Suppressor macrophage (primary cell): ENCODE measurements at regions not wholly inside any gene's neighbourhood (a gene's known extent, or its start where the extent isn't known, plus 50 kb on each side); places are given as distances from the start of the nearest gene placed in this dataset.
"Not testable (repeated sequence)": the region's sequence is repeated elsewhere in the genome, so short reads cannot be mapped to it uniquely, and the experiment has no call there.

Source experiments
- DNase-seq, 4 experiments: peaks; one replicate each; pipeline ENCODE4 v3.0.0-alpha.2; 2020 to 2022

DNA sequence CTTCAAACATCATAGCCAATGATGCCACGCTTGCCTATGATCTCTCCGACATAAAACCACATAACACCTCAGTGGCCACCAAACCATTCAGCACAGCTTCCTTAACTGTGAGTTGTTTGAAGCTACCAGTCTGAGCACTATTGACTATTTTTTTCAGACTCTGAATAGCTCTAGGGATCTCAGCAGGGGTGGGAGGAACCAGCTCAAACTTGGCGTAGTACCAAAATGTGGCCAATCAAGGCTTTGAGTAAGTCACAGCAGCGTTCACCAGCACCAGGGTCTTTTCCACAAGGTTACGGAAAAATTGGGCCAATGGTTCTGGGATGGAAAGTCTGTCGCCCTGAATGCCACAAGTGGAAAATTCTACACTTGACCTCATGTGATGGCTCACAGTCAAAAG is 70.6 kb downstream of the SMPDL3A start:
- DNase-seq = no peak

DNA sequence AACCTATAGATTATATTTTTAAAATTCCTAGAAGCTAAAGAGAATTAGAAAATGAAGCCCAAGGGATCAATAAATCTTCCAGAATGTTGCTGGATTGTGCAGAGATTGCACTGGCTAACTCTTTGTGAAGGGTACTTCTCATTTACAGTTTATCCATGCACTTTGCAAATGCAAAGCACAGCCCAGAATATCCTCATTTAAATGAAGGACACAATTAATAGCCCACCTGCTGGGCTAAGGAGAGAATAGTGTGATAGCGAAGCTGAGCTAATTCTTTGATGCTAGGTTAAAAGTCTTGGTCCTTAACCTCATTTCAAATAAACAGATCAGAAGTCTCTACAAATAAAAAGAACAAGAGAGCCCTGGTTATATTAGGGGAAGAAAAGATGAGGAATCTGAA is 72.5 kb downstream of the SMPDL3A start:
- DNase-seq = no peak

DNA sequence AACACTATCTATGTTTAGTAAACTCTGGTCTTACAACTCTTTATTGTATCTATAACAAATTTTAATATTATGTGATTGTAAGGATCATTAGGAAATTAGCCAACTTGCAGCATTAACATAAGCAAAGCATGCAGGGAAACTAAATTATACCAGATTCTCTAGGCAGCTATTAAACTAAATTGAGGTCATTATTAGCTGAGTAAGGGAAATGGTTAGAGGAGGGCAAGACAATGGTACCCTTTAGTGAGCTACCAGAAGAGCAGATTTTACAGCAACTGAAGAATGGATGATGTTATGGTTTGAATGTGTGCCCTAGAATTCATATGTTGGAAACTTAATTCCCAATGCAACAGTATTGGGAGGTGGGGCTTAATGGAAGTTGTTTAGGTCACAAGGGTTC is 79.1 kb downstream of the SMPDL3A start:
- no peak for DNase-seq

DNA sequence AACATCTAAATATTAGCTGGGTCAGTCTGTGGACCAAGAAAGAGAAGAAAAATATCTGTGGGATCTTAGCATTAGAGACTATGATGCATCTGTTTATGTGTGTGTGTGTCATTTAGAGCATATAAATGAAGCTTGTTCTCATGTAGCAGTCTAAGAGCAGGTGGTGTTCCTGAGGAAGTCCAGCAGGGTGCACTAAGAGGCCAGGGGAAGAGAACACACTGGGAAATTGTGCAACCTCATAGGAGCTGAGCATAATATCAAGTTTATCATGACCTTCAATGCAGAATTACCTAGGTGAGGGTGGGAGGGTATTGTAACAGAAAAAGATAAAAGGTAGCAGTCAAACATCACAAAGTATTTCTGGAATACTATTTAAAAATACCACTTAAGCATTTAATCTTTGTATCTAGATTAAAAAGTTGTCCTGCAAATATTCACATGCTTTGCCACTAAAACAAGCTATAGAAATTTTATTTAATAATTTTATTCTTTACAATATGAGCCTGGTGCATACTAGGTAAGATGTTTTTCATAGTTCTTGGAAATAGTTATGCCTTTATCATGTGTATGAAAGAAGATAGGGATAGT is 80.5 kb downstream of the SMPDL3A start:
- DNase-seq = peak; percentile 11 to 53 (median 51)

DNA sequence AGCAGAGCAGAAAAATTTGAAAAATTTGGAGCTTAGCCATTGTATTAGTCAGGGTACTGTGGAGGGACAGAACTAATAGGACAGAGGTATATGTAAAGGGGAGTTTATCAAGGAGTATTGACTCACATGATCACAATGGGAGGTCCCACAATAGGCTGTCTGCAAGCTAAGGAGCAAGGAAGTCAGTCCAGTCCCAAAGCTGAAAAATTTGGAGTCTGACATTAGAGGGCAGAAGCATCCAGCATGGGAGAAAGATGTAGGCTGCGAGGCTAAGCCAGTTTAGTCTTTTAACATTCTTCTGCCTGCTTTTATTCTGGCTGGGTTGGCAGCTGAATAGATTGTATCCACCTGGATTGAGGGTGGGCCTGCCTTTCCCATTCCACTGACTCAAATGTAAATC is 82.0 kb downstream of the SMPDL3A start:
- no peak for DNase-seq

DNA sequence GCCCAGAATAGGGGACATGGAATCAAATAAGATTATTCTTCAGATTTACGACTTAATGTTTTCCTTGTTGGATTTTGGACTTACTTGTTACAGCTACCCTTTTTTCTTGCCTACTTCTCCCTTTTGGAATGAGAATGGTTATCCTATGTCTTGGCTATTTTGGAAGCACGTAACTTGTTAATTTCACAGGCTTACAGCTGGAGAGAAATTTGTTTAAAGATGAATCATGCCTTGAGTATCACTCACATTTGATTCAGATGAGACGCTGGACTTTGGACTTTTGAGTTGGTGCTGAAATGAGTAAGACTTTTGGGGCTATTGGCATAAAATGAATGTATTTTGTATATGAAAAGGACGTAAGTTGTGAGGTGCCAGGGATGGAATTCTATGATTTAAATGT is 83.3 kb downstream of the SMPDL3A start:
- DNase-seq = no peak

DNA sequence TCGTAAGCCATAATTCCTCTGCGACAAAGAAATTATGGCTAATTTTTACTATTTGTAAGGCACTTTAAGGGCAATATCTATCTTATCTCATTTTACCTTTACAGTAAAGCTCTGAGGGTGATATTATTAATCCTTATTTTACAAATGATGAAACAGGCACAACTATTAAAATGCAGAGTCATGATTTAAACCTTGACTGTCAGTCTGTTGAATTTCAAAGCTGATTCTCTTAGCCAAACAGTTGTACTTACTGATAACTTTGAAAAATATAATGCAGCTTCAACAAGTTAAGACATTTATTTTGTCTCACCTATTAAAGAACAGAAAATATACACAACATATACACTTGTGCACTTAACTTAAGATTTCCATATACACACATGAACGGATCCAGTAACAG is 88.2 kb downstream of the SMPDL3A start:
- no peak for DNase-seq

DNA sequence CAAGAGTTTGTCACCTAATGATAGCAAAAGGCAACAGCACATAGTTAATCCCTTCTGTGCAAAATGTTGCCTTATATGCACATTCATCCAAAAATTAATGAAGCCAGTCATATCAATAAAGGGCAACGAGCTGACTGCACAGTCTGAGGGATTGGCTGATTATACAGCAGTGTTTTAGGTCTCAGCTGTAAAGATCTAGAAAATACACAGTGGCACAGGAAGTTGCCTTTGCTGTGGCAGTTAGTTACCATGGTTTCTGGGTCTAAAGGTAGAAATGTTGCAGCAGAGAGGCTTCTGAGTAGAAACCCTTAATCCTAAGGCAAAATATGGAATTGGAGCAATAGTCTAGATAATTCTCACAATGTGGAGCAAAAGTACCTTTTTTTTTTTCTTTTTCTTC is 89.7 kb downstream of the SMPDL3A start:
- no peak for DNase-seq

DNA sequence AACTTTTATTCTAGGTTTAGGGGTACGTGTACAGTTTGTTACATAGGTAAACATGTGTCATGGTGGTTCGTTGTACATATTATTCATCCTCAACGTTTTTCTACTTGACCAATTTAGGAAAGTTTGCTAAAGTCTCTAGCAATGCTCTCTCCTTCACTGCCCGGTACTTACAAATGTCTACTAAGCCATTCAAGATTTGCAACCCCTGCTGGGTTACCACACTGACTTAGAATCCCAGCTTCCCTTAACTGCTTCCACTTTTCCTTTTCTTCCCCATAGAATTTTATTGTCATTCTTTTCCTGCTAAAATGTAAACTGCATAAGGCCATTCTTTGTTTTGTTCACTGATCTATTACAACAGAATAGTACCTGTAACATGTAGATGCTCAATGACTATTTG is 97.4 kb downstream of the SMPDL3A start:
- DNase-seq = no peak

DNA sequence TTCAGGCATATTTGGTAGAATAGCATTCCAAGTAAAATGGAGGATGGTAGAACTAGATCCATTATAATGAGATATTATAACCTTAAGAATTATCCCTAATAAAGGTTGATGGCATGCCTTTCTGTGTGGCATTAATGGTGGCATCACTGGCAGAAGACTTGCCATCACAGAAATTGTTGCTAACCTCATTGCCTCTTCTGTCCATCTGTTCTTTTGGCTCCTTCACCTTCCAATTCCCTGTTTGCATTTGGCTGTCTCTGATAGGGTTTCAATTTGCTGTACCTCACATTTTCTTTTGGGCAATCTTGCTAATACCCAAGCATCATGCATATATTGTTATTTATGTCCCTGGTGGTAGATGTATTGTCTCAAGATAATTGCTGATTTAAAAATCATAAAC is 98.9 kb downstream of the SMPDL3A start:
- DNase-seq = no peak

DNA sequence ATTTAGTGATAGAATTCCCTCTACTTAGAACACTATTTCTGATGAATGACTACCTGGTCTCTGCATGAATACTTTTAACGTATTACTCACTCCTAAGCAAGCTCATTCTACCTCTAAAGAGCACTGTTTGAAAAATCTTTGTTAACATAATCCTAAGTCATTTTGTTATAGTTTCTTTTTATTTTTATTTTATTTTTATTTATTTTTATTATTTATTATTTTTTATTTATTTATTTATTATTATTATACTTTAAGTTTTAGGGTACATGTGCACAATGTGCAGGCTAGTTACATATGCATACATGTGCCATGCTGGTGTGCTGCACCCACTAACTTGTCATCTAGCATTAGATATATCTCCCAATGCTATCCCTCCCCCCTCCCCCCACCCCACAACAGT is 99.6 kb downstream of the SMPDL3A start:
- not testable (repeated sequence) for DNase-seq

DNA sequence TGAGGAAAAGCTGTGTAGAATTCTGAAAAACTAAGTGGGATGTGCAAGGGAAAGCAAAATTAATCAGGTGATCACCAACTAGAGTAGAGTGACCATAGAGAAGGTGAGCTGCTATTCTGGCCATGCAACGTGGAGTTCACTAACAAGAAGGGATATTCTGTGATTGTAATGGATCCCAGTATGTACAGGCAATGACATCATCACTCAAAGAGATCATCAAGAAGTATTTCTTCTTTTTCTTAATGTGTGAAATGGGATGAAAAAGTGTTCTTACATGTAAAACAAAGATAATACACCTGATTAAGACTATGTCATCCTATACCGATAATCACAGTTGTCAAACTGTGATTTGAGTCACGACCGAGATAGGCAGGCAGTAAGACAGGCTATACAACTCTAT is 101.2 kb downstream of the SMPDL3A start:
- no peak for DNase-seq

DNA sequence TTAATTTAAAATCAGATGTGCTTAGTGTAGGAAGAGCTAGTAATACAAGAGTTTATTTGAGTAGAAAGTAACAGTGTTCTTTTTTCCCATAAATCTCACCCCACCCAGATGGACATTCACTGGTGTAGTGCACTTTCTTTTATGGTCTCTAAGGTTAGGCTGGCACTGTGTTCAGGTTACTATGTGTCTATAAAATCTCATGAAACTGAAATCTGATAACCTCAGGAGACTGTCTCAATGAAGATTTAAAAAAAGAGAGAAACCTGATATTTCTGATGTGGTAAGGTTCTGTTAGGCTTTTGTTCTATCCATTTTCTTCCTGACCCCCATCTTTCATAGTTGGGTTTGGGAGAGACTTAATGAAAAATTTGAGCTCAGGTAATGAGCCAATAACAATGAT is 101.2 kb upstream of the CLVS2 start:
- no peak for DNase-seq

DNA sequence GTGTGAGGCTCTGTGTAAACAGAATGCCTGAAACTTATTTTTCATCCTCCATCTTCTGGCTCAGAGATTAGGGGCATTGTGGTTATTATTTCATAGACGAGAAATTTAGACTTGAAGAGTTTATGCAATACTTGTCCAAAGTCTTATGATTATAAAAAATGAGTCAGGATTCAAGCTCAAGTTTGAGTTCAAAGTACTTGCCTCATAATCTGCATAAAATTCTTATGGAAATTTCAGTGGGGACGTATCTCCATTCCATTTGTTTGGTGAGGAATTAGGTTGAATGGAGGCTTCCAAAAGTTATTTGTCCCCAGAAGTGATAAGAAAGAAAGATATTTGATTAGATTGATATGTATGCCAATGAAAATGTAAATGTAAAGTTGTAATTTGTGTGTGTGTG is 93.7 kb upstream of the CLVS2 start:
- no peak for DNase-seq

DNA sequence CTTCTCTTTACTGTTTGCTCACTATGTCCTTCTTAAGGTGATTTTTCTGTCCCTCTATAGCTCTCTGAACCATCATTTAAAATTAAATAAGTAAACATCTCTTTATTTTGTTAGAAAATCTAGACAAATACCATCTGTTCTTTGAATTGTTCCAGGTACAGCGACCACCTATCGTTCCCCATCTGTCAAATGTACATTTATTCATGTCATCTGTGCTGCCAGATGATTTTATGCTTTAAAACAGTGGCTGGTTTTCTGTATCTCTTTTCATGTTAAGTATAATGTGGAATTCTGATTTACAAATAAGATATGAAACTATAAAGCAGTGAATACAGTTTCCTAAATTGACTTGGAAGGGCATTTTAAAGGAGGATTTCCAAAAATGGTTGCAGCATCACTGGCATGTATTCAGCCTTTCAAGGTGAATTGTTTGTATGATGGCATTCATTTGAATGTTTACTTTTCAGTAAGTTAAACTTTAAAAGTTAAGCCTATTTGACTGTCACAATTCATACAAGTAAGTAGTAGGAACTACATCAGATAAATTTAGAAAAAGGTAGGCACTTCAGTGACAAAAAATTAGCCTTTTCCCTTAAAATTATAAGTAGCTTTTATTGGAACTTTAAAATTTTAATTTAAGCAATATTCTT is 92.6 kb upstream of the CLVS2 start:
- DNase-seq = no peak

DNA sequence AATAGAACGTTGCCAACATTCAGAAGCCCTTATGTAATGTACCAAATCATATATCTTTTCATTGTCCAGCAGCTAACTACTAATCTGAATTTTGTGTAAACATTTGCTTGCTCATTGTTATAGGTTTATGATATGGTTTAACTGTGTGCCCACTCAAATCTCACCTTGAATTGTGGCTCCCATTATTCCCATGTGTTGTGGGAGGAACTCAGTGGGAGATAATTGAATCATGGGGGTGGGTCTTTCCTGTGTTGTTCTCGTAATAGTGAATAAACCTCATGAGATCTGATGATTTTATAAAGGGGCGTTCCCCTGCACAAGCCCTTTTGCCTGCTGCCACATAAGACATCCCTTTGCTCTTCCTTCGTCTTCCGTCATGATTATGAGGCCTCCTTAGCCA is 91.9 kb upstream of the CLVS2 start:
- DNase-seq = no peak

DNA sequence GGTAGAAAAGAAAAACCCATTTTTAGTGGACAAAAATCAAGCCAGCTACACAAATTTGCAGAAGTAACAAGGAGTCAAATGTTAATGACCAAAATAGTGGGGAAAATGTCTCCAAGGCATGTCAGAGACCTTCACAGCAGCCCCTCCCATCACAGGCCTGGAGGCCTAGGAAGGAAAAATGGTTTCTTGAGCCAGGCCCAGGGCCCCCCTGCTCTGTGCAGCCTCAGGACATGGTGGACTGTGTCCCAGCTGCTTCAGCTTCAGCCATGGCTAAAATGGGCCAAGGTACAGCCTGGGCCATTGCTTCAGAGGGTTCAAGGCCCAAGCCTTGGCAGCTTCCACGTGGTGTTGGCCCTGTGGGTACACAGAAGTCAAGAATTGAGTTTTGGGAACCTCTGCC is 82.5 kb upstream of the CLVS2 start:
- no peak for DNase-seq

DNA sequence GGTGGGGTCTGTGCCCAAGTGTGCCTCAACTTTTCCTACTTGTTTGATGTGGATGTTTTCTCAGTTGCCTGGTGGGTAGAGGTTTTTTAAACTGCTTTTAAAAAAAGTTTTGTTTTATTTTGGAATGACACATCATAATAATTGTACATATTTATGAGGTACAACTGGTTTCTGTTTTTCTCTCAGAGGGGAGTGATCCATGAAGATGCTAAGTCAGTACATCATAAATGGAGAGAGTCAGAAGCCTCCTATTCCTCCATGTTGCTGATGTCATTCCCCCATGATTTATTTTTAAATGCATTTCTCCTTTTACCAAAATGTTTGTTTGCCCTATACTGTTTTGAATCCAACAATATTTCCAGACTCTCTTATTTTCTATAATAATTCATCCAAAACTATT is 77.3 kb upstream of the CLVS2 start:
- no peak for DNase-seq

DNA sequence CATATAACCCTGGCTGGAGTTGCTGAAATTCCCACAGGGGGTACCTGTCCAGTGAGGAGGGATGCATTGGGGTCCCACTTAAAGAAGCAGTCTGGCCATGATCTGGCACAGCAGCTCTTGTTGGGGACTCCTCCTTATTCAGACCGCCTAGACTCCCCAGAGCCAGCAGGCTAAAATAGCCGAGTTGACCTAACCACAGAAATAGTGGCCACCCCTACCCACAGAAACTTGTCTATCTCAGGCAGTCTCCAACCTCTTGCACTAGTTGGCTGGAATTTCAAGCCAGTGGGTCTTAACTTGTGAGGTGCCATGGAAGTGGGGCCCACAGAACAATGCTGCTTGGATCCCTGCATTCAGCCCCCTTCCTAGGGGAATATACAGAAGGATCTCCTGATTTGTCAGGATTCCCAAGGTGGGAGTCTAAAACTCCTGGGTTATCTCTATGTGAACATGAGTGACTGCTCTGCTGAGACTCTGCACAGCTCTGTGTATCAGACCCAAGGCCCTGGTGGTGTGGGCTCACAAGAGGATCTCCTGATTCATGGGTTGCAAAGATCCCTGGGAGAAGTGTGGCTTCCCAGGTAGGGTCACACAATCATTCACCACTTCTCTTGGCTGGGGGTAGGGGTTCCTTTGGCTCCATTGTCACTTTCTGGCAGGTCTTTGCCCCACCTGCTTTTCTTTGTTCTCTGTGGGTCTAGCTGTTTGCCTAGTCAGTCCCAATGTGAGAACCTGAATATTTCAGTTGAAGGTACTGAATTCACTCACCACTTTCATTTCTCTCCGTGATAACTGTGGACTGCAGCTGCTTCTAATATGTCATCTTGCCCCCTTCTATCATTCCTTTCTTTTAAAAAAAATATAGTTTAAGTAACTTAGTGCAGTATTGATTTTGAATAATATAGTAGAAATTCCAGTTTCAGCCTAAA is 65.5 kb upstream of the CLVS2 start:
- no peak for DNase-seq

DNA sequence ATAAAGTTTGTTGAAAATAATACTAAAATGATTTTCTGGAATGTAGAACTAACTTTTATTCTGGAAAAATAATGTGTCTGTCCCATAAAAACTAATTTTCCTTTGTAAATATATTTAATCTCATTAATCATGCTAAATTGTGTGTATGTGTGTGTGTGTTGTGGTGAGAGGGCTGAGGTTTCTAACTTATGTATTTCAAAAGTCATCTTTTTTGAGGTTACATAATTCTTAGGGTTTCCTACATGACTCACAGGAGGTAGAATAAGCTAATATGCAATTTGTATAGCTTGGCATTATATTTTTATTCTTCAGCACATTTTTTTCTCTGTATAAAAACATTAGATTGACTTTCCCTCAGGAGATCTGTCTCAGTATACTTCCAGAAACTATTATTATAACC is 64.1 kb upstream of the CLVS2 start:
- DNase-seq = no peak

DNA sequence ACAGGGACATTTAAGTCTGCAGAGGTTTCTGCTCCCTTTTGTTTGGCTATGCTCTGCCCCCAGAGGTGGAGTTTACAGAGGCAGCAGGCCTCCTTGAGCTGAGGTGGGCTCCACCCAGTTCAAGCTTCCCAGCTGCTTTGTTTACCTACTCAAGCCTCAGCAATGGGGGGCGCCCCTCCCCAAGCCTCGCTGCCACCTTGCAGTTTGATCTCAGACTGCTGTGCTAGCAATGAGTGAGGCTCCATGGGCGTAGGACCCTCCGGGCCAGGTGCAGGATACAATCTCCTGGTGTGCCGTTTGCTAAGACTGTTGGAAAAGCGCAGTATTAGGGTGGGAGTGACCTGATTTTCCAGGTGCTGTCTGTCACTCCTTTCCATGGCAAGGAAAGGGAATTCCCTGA is 51.1 kb upstream of the CLVS2 start:
- not testable (repeated sequence) for DNase-seq
